NCI-H524 (cell line): ENCODE measurements at regions not wholly inside any gene's neighbourhood (a gene's known extent, or its start where the extent isn't known, plus 50 kb on each side); places are given as distances from the start of the nearest gene placed in this dataset.

Source experiments
- DNase-seq, 2 experiments: peaks; one replicate each; lab custom pipeline; 2025; lab: John Stamatoyannopoulos, UW

GRCh38 chr5:158553962-158554336 is 545.8 kb downstream of the EBF1 start:
- no peak for DNase-seq

GRCh38 chr5:158553195-158553961 is 546.3 kb downstream of the EBF1 start:
- peak; percentile 15 to 31 for DNase-seq

DNA sequence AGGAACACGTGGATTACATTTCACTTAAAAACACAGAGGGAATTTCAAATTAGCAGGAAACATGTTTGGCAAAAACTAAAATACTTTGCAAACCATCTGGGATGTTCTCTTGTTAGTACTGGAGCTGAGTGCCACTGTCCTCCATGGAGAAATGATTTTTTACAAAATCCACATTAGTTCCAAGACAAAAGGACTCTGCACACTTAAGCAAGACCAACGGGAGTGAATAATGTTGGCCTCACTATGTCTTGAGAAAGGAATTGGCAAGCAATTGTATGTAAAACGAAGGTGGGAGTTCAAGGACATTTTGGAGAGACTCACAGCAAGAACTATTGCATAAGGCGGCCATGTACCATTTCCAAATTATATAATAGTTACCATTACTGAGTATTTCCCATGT is 547.5 kb downstream of the EBF1 start:
- DNase-seq: no peak

DNA sequence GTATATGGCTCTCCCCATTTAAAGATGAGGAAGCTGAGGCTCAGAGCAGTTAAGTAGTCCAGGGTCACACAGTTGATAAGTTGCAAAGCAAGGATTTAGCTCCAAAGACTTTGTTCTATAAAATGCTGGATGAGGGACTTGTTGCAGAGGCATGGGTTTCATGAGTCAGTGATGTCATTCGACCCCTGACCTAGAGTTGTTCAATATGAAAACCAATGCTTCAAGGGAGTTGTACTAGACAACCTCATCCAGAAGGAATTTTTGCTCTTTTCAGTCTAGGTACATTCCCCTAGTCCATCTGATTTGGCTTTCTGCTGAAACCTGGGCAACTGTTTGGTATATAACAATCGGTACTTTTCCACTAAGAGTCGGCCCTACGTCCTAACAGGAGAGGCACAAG is 550.4 kb downstream of the EBF1 start:
- no peak for DNase-seq

GRCh38 chr5:158546748-158547147 is 553.0 kb downstream of the EBF1 start:
- no peak for DNase-seq

- DNase-seq: no peak
These were observed 553.7 kb downstream of the EBF1 start for GRCh38 chr5:158545949-158546530.

DNA sequence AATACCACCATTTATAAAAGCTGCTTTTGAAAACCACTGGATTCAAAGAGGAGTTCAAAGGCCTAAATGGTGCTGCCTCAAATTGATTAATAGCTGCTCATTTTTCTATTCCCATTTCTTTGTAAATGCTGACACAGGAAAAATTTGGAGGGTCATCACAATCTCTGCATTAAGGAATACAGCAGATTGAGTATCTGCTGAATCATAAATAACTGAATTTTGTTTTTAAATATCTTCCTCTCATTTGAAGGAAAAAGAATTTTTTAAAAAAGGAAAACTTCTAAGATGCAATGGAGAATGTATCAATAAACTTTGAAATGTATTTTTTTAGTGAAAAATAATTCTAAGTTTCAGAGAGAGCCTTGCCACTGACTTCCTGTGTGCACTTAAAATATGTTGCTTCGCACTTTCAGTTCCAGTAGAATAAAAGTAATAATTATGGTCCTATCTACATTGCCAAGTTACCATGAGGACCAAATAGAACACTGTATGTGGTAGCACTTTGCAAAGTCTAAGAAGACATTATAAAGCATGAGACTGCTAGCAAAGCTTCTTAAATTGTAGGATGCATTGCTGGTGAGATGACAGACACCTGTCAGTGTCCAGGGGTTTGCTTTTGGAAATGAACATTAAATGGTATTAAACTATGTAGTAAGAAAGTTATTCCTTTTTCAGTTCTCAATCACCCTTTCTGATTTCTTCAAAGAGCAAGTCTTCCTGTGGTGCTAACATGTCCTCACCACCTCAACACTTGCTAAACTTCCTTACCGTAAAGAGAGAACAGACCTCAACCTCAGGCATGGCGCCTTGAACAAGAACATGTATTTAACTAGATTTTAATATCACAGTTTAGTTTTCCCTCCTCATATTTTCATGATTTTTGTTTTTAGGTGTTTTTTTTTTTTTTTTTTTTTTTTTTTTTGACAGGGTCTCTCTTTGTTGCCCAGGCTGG is 555.1 kb downstream of the EBF1 start:
- no peak for DNase-seq

- DNase-seq: no peak
These were observed 556.0 kb downstream of the EBF1 start for GRCh38 chr5:158543539-158544387.

GRCh38 chr5:158541536-158542297 is 558.0 kb downstream of the EBF1 start:
- DNase-seq: no peak

- no peak for DNase-seq
These were observed 561.1 kb downstream of the EBF1 start for GRCh38 chr5:158538506-158539074.

- DNase-seq: no peak
These were observed 562.4 kb downstream of the EBF1 start for GRCh38 chr5:158537366-158537765.

DNA sequence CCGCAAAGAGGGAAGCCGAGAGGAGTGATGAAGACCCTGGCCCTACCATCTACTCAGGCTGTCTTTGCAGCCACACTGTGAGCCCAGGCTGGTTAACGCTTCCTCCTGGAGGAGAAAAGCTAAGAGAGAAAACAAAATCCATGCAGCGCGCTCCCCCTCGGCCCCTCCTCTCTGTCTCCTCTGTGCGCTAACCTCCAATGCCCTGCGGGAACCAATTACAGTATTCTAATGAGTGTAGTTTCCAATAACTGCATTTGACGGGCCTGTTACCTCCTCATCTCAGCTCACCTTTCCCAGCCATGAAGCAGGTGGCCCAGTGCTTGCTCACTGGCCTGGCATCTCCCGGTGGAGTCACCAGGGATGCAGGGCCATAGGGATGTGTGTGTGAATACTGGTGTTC is 565.5 kb downstream of the EBF1 start:
- DNase-seq: no peak

- DNase-seq: no peak
These were observed 567.0 kb downstream of the EBF1 start for GRCh38 chr5:158532739-158533138.

DNA sequence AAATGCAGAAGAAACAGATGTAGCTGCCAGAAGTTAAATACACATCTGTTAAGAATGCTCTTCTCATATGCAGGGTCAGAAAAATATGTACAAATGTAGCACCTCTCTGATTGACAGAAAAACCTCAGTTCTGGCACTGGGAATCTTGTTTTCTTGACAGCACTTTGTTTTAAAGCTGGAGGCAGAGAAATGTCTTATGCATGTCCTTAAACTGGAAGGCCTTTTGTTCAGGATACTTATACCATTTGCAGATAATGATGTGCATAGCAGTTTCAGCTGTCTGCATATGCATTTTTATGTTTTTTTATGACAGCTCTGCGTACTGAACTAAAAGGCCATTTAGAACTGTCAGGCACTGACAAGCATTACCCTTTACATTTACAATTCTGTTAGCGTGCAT is 567.9 kb downstream of the EBF1 start:
- DNase-seq: no peak

DNA sequence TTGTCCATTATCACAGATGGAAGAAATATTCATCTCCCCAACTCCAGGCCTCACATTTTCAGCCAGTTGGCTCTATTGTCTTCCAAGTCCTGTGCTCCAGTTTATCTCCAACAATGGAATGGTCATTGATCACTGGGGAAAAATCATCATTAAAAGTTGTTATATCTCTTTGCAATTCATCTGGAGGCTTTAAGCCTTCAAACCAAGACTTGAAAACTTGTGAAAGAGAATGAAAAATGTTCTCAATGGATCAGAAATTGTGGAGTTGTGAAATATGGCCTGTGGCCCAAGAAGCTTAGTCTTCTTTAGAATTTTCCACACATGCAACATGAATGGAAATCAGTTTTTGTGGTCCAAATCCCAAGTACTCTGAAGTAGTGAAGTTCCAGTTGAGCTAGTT is 569.6 kb downstream of the EBF1 start:
- DNase-seq: no peak

DNA sequence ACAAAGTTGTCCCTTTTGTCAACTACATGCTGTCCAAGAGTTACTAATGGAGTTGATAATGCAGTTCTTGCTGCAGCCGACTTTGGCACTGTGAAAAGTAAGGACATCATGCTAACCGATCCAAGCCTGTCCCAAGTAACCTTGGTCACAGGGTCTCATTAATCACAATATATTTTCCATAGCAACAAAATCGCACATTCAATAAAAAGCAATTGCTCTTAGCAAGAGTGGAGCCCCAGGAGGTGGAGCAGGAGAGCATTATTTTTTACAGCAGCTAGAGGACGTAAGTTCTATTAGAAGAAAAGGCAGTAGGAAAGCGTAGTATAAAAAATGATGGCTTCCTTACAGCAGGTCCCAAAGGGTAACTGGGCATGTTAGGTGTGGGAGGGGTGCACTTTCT is 570.3 kb downstream of the EBF1 start:
- no peak for DNase-seq

DNA sequence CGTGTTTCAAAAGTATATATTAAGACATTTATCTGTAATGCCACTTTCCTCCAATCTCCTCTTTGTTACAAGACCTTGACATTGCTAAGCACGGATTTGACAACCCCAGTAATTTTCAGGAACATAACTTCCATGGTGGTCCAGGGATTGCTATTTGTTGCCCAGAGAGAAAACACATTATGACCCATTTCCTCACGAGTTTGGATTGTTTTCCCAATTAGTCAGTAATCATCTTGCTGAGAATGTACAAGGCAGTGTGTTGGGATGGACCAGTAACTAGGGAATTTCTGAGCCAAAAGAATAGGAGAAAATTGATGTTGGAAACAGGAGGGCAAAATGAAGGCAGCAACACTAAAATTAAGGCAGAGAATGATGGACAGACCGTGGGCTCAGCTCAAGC is 574.1 kb downstream of the EBF1 start:
- no peak for DNase-seq

DNA sequence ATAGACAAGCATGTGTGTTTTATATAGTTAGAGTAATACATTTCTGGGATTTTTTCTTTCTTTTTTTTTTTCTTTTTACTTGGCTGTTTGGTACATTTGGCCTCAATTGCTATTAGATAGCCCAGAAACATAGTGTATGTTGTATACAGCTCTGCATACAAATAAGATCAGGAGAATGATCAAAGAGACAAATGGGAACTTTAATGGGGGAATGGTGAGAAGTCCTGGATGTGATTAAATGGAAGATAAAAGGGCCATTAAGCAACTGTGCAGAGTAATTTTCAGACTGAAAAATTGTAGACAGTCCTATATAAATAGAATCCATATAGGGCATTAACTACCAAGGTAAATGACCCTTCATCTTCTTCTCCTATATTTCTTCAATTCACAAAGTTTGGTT is 575.6 kb downstream of the EBF1 start:
- no peak for DNase-seq

DNA sequence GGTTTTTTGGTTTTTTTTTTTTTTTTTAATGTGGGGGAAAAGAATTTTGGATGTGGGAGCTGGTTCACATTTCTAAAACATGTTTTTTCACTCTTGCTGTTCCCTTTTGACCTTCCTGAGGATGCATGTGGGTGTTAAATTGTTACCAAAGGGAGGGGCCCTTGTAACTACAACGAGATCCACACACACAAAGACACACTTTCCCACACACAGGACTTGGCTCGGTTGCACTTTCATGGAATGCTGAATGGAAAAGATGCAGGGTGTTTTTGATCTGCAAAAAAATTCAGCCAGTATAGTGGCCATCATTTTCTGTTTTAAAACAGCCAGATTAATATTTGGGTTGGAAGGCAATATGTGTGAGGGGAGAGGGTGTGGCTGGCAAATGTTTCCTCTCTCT is 576.9 kb downstream of the EBF1 start:
- DNase-seq: no peak

GRCh38 chr5:158521995-158522394 is 577.7 kb downstream of the EBF1 start:
- no peak for DNase-seq
